Astrocyte of the spinal cord (primary cell): ENCODE measurements at regions not wholly inside any gene's neighbourhood (a gene's known extent, or its start where the extent isn't known, plus 50 kb on each side); places are given as distances from the start of the nearest gene placed in this dataset.

Experiments used
- DNase-seq: peaks from one replicate; pipeline ENCODE4 v3.0.0; 2011; ENCODE audit warnings: low read depth, low spot score
- H3K4me3 ChIP-seq: 2 replicates; pipeline ENCODE4 v1.5.1; 2011; ENCODE audit warnings: low read depth, mild to moderate bottlenecking, low read length, moderate library complexity
- in situ Hi-C: cut with HindIII; loops from 2 replicates; pipeline ENCODE4 v1.10.0; 2017; ENCODE audit warnings: low sequenced_read_pairs
- TF ChIP-seq, protein P1 (sequence below): IDR thresholded peaks from 2 replicates; pipeline ENCODE4 v1.5.1; 2012; ENCODE audit warnings: low read depth, mild to moderate bottlenecking, low read length, inconsistent platforms

DNA sequence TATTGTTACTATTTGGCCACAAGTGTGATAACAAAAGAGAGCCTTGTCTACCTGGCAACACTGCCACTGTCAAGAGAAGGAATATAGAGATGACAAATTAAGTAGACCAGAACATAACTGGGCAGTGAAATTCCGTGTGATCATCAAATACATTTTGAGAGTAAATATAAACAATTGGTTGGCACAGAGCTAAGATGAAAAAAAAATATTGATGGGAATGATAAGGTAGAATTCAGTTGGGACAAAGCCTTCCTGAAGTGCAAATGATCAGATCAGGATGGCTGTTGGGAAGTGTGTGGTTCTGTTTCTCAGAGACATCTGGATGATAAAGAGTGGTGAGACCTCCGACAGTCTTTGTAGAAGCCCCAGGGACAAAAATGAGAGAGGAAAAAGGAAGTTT lies 205.5 kb upstream of the CAMK1G start:
- in situ Hi-C loops: no loop called here
- no peak for DNase-seq
- H3K4me3 ChIP-seq: no peak overlapping the region
- TF ChIP-seq, protein P1, sequence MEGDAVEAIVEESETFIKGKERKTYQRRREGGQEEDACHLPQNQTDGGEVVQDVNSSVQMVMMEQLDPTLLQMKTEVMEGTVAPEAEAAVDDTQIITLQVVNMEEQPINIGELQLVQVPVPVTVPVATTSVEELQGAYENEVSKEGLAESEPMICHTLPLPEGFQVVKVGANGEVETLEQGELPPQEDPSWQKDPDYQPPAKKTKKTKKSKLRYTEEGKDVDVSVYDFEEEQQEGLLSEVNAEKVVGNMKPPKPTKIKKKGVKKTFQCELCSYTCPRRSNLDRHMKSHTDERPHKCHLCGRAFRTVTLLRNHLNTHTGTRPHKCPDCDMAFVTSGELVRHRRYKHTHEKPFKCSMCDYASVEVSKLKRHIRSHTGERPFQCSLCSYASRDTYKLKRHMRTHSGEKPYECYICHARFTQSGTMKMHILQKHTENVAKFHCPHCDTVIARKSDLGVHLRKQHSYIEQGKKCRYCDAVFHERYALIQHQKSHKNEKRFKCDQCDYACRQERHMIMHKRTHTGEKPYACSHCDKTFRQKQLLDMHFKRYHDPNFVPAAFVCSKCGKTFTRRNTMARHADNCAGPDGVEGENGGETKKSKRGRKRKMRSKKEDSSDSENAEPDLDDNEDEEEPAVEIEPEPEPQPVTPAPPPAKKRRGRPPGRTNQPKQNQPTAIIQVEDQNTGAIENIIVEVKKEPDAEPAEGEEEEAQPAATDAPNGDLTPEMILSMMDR: no peak

DNA sequence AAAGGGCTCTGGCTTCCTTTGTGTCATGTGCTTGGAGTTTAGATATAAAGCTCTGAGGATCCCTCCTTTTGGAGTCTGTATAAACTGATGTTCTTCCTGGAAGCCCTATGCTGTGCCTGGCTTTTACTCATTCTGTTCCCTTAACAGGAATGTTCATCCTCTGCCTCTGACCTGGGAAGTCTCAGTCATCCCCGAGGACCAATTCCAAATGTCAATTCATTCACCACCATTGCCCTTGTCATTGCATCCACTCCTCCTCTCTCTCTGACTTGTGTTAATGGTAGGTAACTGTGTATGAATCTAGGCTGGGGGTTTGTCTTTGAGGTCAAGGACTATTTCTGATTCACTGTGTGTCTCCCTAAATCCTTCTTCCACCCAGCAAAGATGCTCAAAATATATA lies 204.2 kb upstream of the CAMK1G start:
- no peak overlapping the region for H3K4me3 ChIP-seq
- TF ChIP-seq, protein P1: no peak
- DNase-seq: no peak
- in situ Hi-C loops: no loop called here

DNA sequence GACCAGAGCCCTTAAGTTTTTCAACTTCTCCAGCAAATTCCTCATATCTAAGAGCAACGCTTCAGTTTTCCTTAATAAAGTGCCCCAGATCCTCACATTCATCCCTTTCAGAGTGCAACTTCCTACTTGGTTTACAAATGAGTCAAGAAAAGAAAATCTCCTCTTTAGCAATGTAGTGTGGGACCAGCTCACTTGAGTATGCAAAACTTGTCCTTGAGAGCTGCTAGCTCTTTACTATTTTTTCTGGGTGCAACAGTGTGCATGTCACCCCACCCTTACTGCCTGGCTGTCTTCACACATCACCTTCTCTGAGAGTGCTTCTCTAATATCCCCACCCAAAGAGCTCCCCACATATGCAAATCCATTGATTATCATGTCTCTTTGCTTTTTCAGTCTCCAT lies 203.1 kb upstream of the CAMK1G start:
- no peak for DNase-seq
- no peak overlapping the region for H3K4me3 ChIP-seq
- TF ChIP-seq, protein P1: no peak
- in situ Hi-C loops: no loop called here

DNA sequence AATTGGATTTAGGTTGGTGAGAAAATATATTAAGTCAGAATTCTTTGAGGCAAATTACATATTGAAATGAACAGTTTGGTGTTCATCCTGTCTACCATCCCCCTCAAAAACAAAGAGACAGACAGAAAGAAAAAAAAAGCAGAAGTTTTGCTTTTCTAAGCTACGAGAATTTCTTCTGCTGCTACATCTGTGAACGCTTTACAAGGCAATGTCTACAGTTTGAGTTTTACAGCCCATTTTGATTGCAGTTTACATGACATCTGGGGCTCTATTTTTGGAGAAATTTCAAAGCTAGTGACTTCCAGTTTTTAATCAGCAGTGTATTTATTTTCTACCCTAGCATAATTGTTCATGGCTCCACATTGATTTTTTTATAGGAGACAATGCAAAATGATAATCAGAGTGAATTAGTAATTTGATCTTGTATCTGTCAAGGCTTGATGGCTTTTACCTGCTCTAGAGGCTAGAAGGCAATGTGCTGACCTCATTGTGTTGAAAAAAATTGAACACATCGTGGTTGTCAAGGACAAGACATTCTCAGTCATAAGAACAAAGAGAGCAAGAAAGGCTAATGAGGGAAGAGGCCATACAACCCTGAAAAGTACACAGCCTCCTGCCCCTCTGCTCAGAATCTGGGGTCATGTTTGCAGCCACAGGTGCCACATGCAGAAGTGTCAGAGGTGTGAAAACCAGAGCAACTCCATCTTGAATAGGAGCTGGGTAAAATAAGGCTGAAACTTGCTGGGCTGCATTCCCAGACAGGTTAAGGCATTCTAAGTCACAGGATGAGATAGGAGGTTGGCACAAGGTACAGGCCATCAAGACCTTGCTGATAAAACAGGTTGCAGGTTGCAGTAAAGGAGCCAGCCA lies 201.0 kb upstream of the CAMK1G start:
- DNase-seq: no peak
- in situ Hi-C loops: no loop called here
- TF ChIP-seq, protein P1: no peak
- H3K4me3 ChIP-seq: no peak overlapping the region

DNA sequence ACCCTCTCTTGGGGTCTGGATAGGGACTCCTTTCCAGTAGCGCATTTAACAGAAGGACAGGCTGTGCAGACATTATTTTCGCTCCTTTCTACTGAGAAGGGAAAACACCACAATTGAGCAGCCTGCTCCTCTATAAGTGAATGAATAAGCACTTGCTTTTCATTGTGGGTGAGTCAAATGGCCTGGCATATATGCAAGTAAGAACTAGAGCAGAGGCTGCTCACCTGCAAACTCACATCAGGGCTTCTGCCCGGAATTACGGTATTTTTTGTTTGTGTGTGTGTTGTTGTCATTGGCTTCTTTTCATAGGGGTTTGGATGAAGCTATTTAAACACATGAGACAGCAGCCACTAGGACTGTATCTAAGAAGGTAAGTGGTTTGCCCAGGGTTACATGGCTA lies 200.1 kb upstream of the CAMK1G start:
- in situ Hi-C loops: no loop called here
- peak; percentile 19 for DNase-seq
- no peak overlapping the region for H3K4me3 ChIP-seq
- TF ChIP-seq, protein P1: no peak

DNA sequence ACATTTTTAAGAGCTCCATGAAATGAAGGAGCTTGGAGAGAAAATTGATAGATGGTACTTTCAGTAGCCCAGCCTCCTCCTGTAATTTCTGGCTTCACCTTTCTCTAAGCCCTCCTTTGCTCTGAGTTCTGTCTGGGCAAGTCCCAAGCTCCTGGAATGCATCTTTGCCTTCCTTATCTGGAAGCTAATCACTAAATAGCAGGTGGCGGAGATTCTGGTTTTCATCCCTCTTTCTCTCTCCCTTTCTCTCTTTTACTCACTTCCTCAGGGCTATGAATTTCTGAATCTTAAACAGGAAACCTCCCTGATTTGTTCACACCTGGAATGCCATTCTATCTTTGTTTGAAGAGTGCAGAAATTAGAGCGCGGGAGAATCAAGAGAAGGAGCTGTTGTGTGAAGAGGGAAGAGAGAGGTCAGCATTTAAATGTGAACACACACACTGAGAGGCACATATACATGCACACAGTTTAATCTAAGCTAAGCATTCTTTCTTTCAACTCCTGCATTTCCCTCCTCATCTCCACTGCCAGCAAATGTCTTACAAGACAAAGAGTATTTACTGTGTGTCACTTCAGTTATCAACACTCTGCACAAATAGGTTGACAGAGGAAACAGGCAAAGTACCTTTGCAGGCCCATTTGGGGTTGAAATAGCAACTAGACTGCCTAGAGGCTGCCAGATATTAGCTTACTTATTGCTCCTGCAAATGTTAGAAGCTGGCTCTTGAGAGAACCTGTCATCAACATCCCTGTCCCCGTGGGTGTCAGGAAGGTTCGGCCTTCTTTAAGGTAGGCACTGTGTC lies 199.4 kb upstream of the CAMK1G start:
- in situ Hi-C loops: no loop called here
- no peak overlapping the region for H3K4me3 ChIP-seq
- no peak for DNase-seq
- TF ChIP-seq, protein P1: no peak
